ENCODE measurements at regions not wholly inside any gene's neighbourhood (a gene's known extent, or its start where the extent isn't known, plus 50 kb on each side); places are given as distances from the start of the nearest gene placed in this dataset.

- Histone ChIP-seq H3K79me2 (replicated peaks; ENCODE audit: insufficient read depth, low read length) (no peaks in the 10 kb centered on the region), H4K20me1 (ENCODE audit: insufficient read depth) (no peaks in the 10 kb centered on the region), H3F3A (ENCODE audit: insufficient read depth, low read length, poor library complexity, severe bottlenecking) (no peaks in the 10 kb centered on the region), H3K4me3 (ENCODE audit: low read length) (no peak overlapping the region), H3K36me3 (ENCODE audit: insufficient read depth, low read length) (no peaks in the 10 kb centered on the region), H3K9me2 (ENCODE audit: insufficient read depth, low read length) (no peaks in the 10 kb centered on the region), H2AFZ (ENCODE audit: low read depth, low read length) (no peak overlapping the region), H3K27ac (ENCODE audit: low read length) (no peak overlapping the region), H3K27me3 (ENCODE audit: insufficient read depth, low read depth, low read length) (no peaks in the 10 kb centered on the region), H3K4me2 (ENCODE audit: low read length) (no peak overlapping the region), H3K9ac (ENCODE audit: low read length) (no peak overlapping the region), H3K9me3 (ENCODE audit: low read length) (no peaks in the 10 kb centered on the region)
- no peak for TF ChIP-seq RAD21 (conservative IDR thresholded peaks at IDR 0.05)
- TF ChIP-seq, protein P1, sequence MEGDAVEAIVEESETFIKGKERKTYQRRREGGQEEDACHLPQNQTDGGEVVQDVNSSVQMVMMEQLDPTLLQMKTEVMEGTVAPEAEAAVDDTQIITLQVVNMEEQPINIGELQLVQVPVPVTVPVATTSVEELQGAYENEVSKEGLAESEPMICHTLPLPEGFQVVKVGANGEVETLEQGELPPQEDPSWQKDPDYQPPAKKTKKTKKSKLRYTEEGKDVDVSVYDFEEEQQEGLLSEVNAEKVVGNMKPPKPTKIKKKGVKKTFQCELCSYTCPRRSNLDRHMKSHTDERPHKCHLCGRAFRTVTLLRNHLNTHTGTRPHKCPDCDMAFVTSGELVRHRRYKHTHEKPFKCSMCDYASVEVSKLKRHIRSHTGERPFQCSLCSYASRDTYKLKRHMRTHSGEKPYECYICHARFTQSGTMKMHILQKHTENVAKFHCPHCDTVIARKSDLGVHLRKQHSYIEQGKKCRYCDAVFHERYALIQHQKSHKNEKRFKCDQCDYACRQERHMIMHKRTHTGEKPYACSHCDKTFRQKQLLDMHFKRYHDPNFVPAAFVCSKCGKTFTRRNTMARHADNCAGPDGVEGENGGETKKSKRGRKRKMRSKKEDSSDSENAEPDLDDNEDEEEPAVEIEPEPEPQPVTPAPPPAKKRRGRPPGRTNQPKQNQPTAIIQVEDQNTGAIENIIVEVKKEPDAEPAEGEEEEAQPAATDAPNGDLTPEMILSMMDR (IDR thresholded peaks at IDR 0.05; ENCODE audit: poor library complexity, severe bottlenecking): no peak
- no peak for TF ChIP-seq SMC3 (conservative IDR thresholded peaks at IDR 0.05; ENCODE audit: poor library complexity)
- no peak for TF ChIP-seq EZH2 (IDR thresholded peaks at IDR 0.05; ENCODE audit: borderline replicate concordance, insufficient read depth, low read length, poor library complexity, severe bottlenecking)
- TF ChIP-seq MXI1 (conservative IDR thresholded peaks at IDR 0.05; ENCODE audit: poor library complexity, severe bottlenecking): no peak
- TF ChIP-seq POLR2AphosphoS5 (IDR thresholded peaks at IDR 0.05): no peak
- TF ChIP-seq EP300 (conservative IDR thresholded peaks at IDR 0.05; ENCODE audit: poor library complexity, severe bottlenecking): no peak
- TF ChIP-seq REST (IDR thresholded peaks at IDR 0.05; ENCODE audit: borderline replicate concordance): no peak
- TF ChIP-seq TAF1 (IDR thresholded peaks at IDR 0.05; ENCODE audit: low read depth): no peak
Measured at GRCh38 chr5:98637116-98637515, 136.3 kb upstream of the RGMB start.

DNA sequence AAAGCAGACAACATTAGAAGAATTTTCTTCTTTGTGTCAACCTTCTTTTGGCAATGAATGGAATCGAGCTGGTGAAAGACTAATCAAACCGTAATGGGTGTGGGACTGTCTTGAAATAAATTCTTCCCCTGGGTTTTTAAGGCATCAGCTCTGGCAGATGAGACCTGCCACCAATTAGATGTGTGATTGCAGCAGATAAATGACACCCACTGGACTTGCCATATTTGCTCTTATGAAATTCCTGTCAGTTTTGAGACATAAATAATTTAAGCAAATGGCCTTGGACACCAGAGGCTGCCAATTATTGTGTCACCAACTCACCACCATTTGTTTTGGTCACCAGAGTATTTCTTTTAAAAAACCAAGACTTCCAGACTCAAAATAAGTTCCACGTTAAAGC, 135.9 kb upstream of the RGMB start:
- no peak overlapping the region for H3K4me2 ChIP-seq (ENCODE audit: low read length)

More for the DNA sequence above, 135.9 kb upstream of the RGMB start:
- TF ChIP-seq POLR2AphosphoS5 (IDR thresholded peaks at IDR 0.05): no peak
- TF ChIP-seq RAD21 (conservative IDR thresholded peaks at IDR 0.05): no peak
- TF ChIP-seq, protein P1 (IDR thresholded peaks at IDR 0.05; ENCODE audit: poor library complexity, severe bottlenecking): no peak
- TF ChIP-seq MXI1 (conservative IDR thresholded peaks at IDR 0.05; ENCODE audit: poor library complexity, severe bottlenecking): no peak
- TF ChIP-seq SMC3 (conservative IDR thresholded peaks at IDR 0.05; ENCODE audit: poor library complexity): no peak
- no peak for TF ChIP-seq EZH2 (IDR thresholded peaks at IDR 0.05; ENCODE audit: borderline replicate concordance, insufficient read depth, low read length, poor library complexity, severe bottlenecking)
- no peak for TF ChIP-seq REST (IDR thresholded peaks at IDR 0.05; ENCODE audit: borderline replicate concordance)
- no peak for TF ChIP-seq EP300 (conservative IDR thresholded peaks at IDR 0.05; ENCODE audit: poor library complexity, severe bottlenecking)
- no peak for TF ChIP-seq TAF1 (IDR thresholded peaks at IDR 0.05; ENCODE audit: low read depth)
- Histone ChIP-seq H3K9me3 (ENCODE audit: low read length) (no peaks in the 10 kb centered on the region), H3K27me3 (ENCODE audit: insufficient read depth, low read depth, low read length) (no peaks in the 10 kb centered on the region), H3K4me3 (ENCODE audit: low read length) (no peak overlapping the region), H3K36me3 (ENCODE audit: insufficient read depth, low read length) (no peaks in the 10 kb centered on the region), H3K9ac (ENCODE audit: low read length) (no peak overlapping the region), H2AFZ (ENCODE audit: low read depth, low read length) (no peak overlapping the region), H4K20me1 (ENCODE audit: insufficient read depth) (no peaks in the 10 kb centered on the region), H3K79me2 (replicated peaks; ENCODE audit: insufficient read depth, low read length) (no peaks in the 10 kb centered on the region), H3K27ac (ENCODE audit: low read length) (no peak overlapping the region), H3K9me2 (ENCODE audit: insufficient read depth, low read length) (no peaks in the 10 kb centered on the region), H3F3A (ENCODE audit: insufficient read depth, low read length, poor library complexity, severe bottlenecking) (no peaks in the 10 kb centered on the region)
